GM23248 (cell line): ENCODE measurements at regions not wholly inside any gene's neighbourhood (a gene's known extent, or its start where the extent isn't known, plus 50 kb on each side); places are given as distances from the start of the nearest gene placed in this dataset.

Experiments used
- EZH2 ChIP-seq: fragments of 200-600 bp; sonication (generic); IDR thresholded peaks from 2 replicates; pipeline ENCODE4 v1.6.1; 2018; ENCODE audit warnings: antibody characterized with exemption, mild to moderate bottlenecking; ENCODE audit not compliant: insufficient read depth, poor library complexity, severe bottlenecking
- EZH2phosphoT487 ChIP-seq: fragments of 200-600 bp; sonication (generic); IDR thresholded peaks from 2 replicates; pipeline ENCODE4 v1.6.1; 2018; ENCODE audit warnings: antibody characterized with exemption, moderate library complexity, mild to moderate bottlenecking, low read depth; ENCODE audit not compliant: insufficient read depth

DNA sequence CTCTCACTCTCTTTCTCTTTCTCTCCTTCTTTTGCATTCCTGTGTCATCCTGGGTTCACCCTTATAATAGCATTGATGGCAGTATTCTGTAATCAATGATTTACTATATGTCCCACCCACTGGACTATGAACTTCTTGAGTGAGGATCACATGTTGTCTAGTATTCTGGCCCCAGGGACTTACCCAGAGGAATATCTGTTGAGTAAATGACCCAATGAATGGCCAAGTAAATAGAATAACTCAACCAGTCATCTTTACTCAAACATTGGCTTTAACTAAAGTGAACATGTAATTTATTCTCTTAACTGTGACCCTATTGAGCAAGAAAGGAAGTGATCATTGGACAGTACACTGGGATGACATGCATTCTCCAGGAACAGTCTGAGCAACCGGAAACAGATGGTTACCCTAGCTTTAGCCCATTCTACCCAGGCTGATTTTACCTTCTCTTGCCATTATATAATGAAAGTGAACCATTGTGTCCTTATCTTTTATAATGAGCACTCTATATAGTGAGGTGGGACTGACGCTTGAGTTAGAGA is 94.5 kb upstream of the SOX14 start:
- no peak for TF ChIP-seq EZH2
- no peak for TF ChIP-seq EZH2phosphoT487
